LNCAP (cell line): ENCODE measurements at regions not wholly inside any gene's neighbourhood (a gene's known extent, or its start where the extent isn't known, plus 50 kb on each side); places are given as distances from the start of the nearest gene placed in this dataset.

Source experiments
- TF ChIP-seq, protein P1 (sequence below): fragments of 450-650 bp; IDR thresholded peaks from 2 replicates; pipeline ENCODE4 v1.5.1; 2017; ENCODE audit warnings: mild to moderate bottlenecking

DNA sequence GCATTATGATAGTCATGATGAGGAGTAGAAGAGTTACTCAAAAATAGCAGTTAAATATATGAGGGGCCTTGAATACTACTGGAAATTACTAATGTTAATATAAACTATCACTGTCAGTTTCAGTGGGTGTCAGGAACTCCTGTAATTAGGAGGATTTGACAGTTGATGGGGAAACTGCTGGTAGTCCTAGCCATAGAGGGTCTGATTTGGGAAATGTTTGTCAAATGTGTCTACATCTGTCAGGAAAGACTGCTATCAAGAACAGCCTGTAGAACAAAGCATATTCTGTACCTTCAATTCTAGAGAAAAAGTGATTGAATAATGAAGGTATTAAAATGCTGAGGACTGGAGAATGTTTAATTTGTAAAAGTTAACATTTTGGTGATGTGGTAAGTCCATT is 567.9 kb downstream of the CDH9 start:
- TF ChIP-seq, protein P1, sequence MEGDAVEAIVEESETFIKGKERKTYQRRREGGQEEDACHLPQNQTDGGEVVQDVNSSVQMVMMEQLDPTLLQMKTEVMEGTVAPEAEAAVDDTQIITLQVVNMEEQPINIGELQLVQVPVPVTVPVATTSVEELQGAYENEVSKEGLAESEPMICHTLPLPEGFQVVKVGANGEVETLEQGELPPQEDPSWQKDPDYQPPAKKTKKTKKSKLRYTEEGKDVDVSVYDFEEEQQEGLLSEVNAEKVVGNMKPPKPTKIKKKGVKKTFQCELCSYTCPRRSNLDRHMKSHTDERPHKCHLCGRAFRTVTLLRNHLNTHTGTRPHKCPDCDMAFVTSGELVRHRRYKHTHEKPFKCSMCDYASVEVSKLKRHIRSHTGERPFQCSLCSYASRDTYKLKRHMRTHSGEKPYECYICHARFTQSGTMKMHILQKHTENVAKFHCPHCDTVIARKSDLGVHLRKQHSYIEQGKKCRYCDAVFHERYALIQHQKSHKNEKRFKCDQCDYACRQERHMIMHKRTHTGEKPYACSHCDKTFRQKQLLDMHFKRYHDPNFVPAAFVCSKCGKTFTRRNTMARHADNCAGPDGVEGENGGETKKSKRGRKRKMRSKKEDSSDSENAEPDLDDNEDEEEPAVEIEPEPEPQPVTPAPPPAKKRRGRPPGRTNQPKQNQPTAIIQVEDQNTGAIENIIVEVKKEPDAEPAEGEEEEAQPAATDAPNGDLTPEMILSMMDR = no peak

DNA sequence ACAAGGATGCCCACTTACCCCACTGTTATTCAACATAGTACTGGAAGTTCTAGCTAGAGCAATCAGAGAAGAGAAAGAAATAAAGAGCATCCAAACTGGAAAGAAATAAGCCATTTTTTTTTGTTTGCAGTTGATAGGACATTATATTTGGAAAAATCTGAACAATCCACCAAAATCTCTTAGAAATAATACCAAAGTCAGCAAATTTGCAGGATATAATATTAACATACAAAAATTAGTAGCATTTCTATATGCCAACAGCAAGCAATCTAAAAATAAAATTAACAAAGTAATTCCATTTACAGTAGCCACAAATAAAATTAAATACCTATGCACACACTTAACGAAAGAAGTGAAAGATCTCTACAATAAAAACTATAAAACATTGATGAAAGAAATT is 599.3 kb downstream of the CDH9 start:
- TF ChIP-seq, protein P1 = no peak

DNA sequence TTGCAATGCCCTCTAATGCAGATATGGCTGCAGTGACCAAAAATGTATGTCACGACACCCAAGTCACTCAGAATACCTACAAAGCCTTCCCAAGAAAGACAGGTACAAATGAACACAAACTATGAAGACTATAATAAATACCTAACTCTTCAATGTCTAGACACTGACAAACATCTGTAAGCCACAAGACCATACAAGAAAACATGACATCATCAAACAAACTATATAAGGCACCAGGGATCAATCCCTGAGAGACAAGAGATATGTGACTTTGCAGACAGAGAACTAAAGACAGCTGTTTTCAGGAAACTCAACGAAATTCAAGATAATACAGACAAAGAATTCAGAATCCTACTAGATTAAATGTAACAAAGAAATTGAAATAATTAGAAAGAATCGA is 603.7 kb downstream of the CDH9 start:
- TF ChIP-seq, protein P1 = no peak

DNA sequence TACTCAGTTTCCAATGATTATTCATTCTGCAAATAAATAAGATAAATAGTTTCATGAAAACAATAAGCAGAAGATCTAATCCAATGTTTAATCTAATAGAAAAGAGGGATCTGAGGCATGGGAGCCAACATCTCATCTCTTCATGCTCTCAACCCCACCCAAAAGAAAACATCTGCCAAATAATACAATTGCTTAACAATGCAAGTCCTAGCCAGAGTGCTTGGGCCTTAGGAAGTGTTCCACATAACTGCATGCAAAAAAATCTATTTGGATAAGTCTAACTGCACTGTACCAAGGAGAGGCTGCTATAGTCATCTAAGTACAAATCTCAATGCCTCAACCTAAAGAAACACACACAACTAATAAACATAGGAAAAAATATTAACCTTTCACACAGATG is 606.0 kb downstream of the CDH9 start:
- TF ChIP-seq, protein P1 = no peak

DNA sequence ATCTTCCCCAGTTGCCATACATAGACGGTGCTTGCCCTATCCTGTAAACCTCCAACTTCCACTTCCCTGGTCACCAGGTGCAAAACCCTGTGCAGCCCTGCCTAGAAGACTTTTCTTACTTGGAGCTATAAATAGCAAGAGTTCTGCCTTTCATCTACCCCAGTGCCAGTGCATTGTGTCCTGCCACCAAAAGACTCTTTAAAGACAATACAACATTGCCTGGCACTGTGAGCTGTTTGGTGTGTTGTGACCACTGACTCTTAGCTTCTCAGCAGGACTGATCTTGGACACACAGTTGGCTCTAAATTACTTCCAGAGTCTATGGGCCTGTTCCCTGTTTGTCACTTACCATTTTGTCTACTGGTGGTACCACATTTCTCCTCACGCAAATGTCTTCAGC is 608.1 kb downstream of the CDH9 start:
- TF ChIP-seq, protein P1 = no peak

DNA sequence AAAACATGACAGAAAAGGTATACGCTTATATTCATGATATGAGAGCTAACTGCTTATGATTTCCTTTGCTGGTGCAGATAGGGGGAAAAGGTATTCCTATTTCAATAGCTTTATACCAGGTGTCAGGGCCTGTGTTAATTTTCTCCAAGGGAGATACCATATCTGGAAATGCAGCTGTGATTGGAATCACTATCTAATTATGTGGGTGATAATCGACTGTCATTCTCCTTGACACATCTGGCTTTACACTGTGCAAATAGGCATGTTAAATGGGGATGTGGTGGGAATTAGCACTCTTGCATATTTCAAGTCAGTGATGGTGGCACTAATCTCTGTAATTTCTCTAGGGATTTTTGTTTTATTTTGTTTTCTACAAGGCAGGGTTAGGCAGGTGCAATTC is 611.1 kb downstream of the CDH9 start:
- TF ChIP-seq, protein P1 = no peak

DNA sequence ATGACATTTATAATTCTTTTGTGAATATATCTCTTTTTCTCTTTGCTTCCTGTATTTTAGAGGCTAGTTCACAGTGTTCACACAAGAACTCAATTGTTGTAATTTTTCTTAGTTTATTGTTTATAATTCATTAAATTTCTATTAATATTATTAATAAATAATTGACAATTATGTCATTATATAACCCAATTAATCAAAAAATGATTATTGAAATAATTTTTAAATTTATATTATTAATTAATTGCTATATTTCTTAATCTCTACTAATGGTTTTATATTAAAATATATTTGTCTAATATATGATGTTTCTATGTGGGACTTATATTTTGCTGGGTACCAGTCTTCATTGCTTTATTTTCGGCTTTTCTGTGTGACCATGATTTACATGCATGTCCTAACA is 618.4 kb downstream of the CDH9 start:
- TF ChIP-seq, protein P1 = no peak

DNA sequence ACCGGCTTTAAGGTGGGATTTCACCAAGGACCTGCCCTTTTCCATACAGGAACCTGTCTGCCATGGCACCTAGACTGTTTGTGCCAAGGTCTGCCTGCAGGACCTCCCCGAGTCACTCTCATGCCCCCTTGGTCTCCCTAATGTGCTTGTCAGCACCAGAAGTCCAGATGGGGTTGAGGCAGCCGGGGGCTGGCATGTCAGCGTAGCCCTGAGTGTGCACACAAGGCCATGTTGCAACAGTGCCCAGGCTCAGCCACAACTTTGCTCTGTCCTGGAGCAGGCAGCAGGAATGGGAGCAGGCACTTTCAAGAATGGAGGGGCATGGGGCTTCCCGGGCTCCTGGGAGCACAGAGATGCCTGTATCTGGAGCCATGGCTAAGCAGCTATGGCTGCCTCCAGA is 621.5 kb downstream of the CDH9 start:
- TF ChIP-seq, protein P1 = no peak
